Ovary (tissue), 7 donors: ENCODE measurements at regions not wholly inside any gene's neighbourhood (a gene's known extent, or its start where the extent isn't known, plus 50 kb on each side); places are given as distances from the start of the nearest gene placed in this dataset.

Experiments used
- DNase-seq, 5 donors: peaks; one replicate each; pipeline ENCODE4 v3.0.0-alpha.2; 2019 to 2020
- H3K27ac ChIP-seq, 2 donors: fragments of 200-600 bp; one replicate each; pipeline versions ENCODE4 v1.5.1 to v1.8.0; 2019 to 2022
- H3K27me3 ChIP-seq: fragments of 200-600 bp; one replicate; pipeline ENCODE4 v1.8.0; 2022
- H3K36me3 ChIP-seq: fragments of 200-600 bp; sonication (generic); one replicate; pipeline ENCODE4 v1.5.1; 2019
- H3K4me1 ChIP-seq: one replicate; pipeline ENCODE4 v1.8.1; 2013; ENCODE audit warnings: mild to moderate bottlenecking, moderate library complexity; ENCODE audit not compliant: insufficient read depth
- H3K4me3 ChIP-seq: fragments of 200-600 bp; sonication (generic); one replicate; pipeline ENCODE4 v1.5.1; 2017
- H3K9me3 ChIP-seq, 2 donors: fragments of 200-600 bp in 1 of 2; sonication (generic) in 1 of 2; one replicate each; pipeline versions ENCODE4 v1.5.1 to v1.8.1; 2013 to 2019; ENCODE audit warnings: mild to moderate bottlenecking in 1 of 2, moderate library complexity in 1 of 2
- CTCF ChIP-seq, 3 donors: fragments of 450-650 bp in 2 of 3; fragments of 200-600 bp in 1 of 3; IDR thresholded peaks; one replicate each; pipeline versions ENCODE4 v1.5.1 to v1.8.0; 2016 to 2022; ENCODE audit warnings: antibody characterized with exemption in 3 of 3, mild to moderate bottlenecking in 1 of 3
- EP300 ChIP-seq: sonication (generic); formaldehyde crosslinking; IDR thresholded peaks from one replicate; pipeline ENCODE4 v1.6.1; 2017; ENCODE audit warnings: antibody characterized with exemption
- POLR2A ChIP-seq: fragments of 450-650 bp; IDR thresholded peaks from one replicate; pipeline ENCODE4 v1.6.1; 2017; ENCODE audit warnings: antibody characterized with exemption, mild to moderate bottlenecking, moderate library complexity
- WGBS, 3 donors: extraction: QIAGEN DNeasy Blood & Tissue Kit in 1 of 3; methylation state at CpG; one replicate each; pipeline versions ENCODE4 v1.1.5 to v1.1.7; 2013 to 2017; 5-methylcytosine and 5-hydroxymethylcytosine counted together
- intact Hi-C, 4 donors: fragments of 100-400 bp; cut with DNase I; formaldehyde crosslinking; loops; one replicate each; pipeline versions ENCODE4 v1.11.0 to v1.15.1; 2022 to 2023
- donor health status: DM: no; HTN: no; CAD: no; lungs with moderate emphysema.
- donor health status: DM: no; HTN: no; CAD: no.
- donor health status: Bipolar disorder and iron deficiency.
- donor health status: DM: no; HTN: no; CAD: no.
- donor health status: DM: yes; HTN: yes; CAD: no.

DNA sequence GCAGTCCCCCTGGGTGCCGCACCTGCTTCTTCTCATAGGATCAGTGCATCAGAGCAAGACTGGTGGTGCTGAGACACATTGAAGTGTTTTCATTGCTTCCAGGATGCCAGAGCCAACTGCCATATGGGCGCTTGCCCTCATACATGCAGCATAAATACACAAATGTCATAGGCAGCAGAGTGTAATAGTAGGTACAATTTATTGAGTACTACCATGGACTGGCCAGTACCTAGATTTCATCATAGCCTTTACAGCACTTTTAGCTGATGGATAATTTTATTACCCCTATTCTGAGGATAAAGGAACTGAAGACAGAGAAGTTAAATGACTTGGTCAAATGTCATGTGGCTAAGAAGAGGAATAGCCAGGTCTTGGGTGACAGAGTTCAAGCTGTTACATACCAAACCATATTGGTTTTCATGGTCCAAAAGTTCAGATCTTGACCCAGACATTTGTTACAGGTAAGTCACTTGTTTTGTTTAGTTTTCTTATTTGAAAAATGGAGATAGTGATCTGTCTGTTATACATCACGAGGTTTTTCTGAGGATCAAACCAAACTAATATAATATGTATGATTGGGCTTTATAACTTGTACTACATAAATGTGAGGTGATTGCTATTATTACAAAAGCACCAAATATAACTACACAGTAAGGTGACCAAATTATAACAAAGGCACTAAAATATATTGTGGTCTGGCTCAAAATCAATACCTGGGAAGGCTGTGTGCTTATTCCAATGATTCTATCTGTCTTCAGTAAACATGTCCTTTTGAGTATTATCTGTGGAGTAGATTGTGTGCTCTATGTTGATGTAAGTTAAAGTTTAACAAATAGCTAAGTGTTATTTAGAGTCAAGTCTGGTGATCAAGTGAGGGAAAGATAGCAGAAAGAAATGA, 151.9 kb upstream of the CYRIA start:
- 84 to 86% (median 85%) methylated on average over 3 of the region's 3 CpGs for WGBS, 3 donors
- DNase-seq: no peak
- H3K27ac ChIP-seq: no peak overlapping the region
- no peaks in the 10 kb centered on the region for H3K4me1 ChIP-seq
- H3K27me3 ChIP-seq: no peaks in the 10 kb centered on the region
- H3K36me3 ChIP-seq: no peaks in the 10 kb centered on the region
- TF ChIP-seq CTCF (IDR thresholded peaks at IDR 0.05) (no peak), EP300 (no peak), POLR2A (no peak)
- H3K4me3 ChIP-seq: no peak overlapping the region
- H3K9me3 ChIP-seq: no peaks in the 10 kb centered on the region
- intact Hi-C loops: no loop called here

GRCh38 chr2:16816522-16816921, 150.9 kb upstream of the CYRIA start:
- no peak overlapping the region for H3K27ac ChIP-seq
- no peaks in the 10 kb centered on the region for H3K4me1 ChIP-seq
- H3K36me3 ChIP-seq: no peaks in the 10 kb centered on the region
- TF ChIP-seq CTCF (IDR thresholded peaks at IDR 0.05) (no peak), POLR2A (no peak), EP300 (no peak)
- no peaks in the 10 kb centered on the region for H3K27me3 ChIP-seq
- no peak overlapping the region for H3K4me3 ChIP-seq
- intact Hi-C loops: no loop called here
- WGBS, 3 donors: 89 to 93% (median 89%) methylated on average over 4 of the region's 4 CpGs
- no peak for DNase-seq
- H3K9me3 ChIP-seq: no peaks in the 10 kb centered on the region

- no peaks in the 10 kb centered on the region for H3K27me3 ChIP-seq
- H3K4me1 ChIP-seq: no peaks in the 10 kb centered on the region
- H3K27ac ChIP-seq: no peak overlapping the region
- no peaks in the 10 kb centered on the region for H3K36me3 ChIP-seq
- intact Hi-C loops: no loop called here
- no peak overlapping the region for H3K4me3 ChIP-seq
- no peaks in the 10 kb centered on the region for H3K9me3 ChIP-seq
- 58 to 76% (median 62%) methylated on average over 1 of the region's 1 CpG for WGBS, 3 donors
- DNase-seq: no peak
- no peak for TF ChIP-seq EP300
Measured at GRCh38 chr2:16816016-16816415, 150.4 kb upstream of the CYRIA start.

DNA sequence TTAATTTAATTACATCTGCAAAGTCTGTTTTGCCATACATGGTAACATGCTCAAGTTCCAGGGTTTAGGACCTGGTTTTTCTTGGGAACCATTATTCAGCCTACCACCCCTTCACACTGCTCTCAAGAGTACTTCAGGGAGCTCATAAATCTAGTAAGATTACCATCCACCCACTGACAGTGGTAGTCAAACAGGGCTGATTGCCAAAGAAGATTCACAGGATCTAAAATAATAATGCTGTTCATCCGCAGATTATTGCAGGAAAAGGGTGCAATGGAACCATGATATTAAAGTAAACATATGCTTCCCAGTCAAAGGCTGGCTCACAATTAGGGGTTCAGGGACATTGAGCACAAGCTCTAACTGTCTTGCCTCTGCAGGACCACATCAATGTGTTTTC, 148.0 kb upstream of the CYRIA start:
- Histone ChIP-seq H3K27me3 (no peaks in the 10 kb centered on the region), H3K4me3 (no peak overlapping the region), H3K9me3 (no peaks in the 10 kb centered on the region), H3K27ac (no peak overlapping the region), H3K4me1 (no peaks in the 10 kb centered on the region), H3K36me3 (no peaks in the 10 kb centered on the region)
- TF ChIP-seq EP300: no peak
- no peak for TF ChIP-seq POLR2A
- WGBS, 3 donors: 74 to 85% (median 79%) methylated on average over 1 of the region's 1 CpG
- DNase-seq: no peak
- intact Hi-C loops: no loop called here

DNA sequence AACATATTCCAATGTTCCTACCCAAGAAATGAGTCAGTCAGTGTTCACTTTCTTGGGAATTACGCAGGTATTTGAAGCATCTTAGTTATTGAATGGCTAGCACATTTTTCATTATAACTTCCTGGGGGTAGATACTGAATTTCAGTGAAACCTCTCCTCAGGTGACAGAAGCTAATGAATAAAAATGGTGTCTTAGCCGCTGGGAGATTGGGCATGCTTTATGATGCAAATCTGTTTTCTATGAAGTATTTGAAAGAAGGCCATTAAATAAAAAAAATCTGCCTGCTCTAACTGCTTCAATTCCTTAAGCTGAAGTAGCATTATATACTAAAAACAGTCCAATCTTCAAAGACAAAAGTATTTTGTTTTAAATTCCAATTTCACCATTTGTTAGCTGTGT, 132.8 kb upstream of the CYRIA start:
- DNase-seq: no peak
- Histone ChIP-seq H3K27me3 (no peaks in the 10 kb centered on the region), H3K27ac (no peak overlapping the region), H3K9me3 (no peaks in the 10 kb centered on the region), H3K4me1 (no peaks in the 10 kb centered on the region), H3K4me3 (no peak overlapping the region), H3K36me3 (no peaks in the 10 kb centered on the region)
- intact Hi-C loops: no loop called here
- TF ChIP-seq CTCF (IDR thresholded peaks at IDR 0.05): no peak
- TF ChIP-seq EP300: no peak
- TF ChIP-seq POLR2A: no peak
- 81 to 91% (median 87%) methylated on average over 2 of the region's 2 CpGs for WGBS, 3 donors
